ENCODE measurements at regions not wholly inside any gene's neighbourhood (a gene's known extent, or its start where the extent isn't known, plus 50 kb on each side); places are given as distances from the start of the nearest gene placed in this dataset.

GRCh38 chr2:396903-397302 lies 109.0 kb upstream of the ALKAL2 start:
- no peak for TF ChIP-seq CTCF (conservative IDR thresholded peaks at IDR 0.05 in 1 of 2, IDR thresholded peaks at IDR 0.05 in 1 of 2; ENCODE audit: low read depth in 1 of 2, low read length in 2 of 2)
- TF ChIP-seq EZH2 (IDR thresholded peaks at IDR 0.05; ENCODE audit: low read length, missing control alignments): no peak
